HG02970 (cell line): ENCODE measurements at regions not wholly inside any gene's neighbourhood (a gene's known extent, or its start where the extent isn't known, plus 50 kb on each side); places are given as distances from the start of the nearest gene placed in this dataset.
"Not testable (repeated sequence)": the region's sequence is repeated elsewhere in the genome, so short reads cannot be mapped to it uniquely, and the experiment has no call there.

Experiments
- ATAC-seq: cut with Tn5 transposase; IDR thresholded peaks from one replicate; pipeline ENCODE4 v1.9.1; 2021; ENCODE audit warnings: mild to moderate bottlenecking, moderate library complexity, moderate number of reproducible peaks; ENCODE audit not compliant: unreplicated experiment, low FRiP score

GRCh38 chrX:45633419-45633818 is 432.7 kb upstream of the DIPK2B start:
- ATAC-seq, result no peak

GRCh38 chrX:45632506-45632905 is 431.8 kb upstream of the DIPK2B start:
- ATAC-seq, result no peak

GRCh38 chrX:45630078-45630477 is 429.4 kb upstream of the DIPK2B start:
- no peak for ATAC-seq

- ATAC-seq, result no peak
These were observed 427.4 kb upstream of the DIPK2B start for GRCh38 chrX:45628041-45628440.

GRCh38 chrX:45623266-45623665 is 422.6 kb upstream of the DIPK2B start:
- ATAC-seq, result no peak

GRCh38 chrX:45622538-45622937 is 421.9 kb upstream of the DIPK2B start:
- ATAC-seq, result no peak

GRCh38 chrX:45622042-45622423 is 421.4 kb upstream of the DIPK2B start:
- no peak for ATAC-seq

GRCh38 chrX:45621376-45622041 is 420.8 kb upstream of the DIPK2B start:
- ATAC-seq, result no peak

- no peak for ATAC-seq
These were observed 418.6 kb upstream of the DIPK2B start for GRCh38 chrX:45619290-45619689.

GRCh38 chrX:45615591-45615990 is 414.9 kb upstream of the DIPK2B start:
- ATAC-seq, result not testable (repeated sequence)

GRCh38 chrX:45614853-45615252 is 414.2 kb upstream of the DIPK2B start:
- no peak for ATAC-seq

GRCh38 chrX:45602151-45602550 is 401.5 kb upstream of the DIPK2B start:
- no peak for ATAC-seq

GRCh38 chrX:45601052-45601451 is 400.4 kb upstream of the DIPK2B start:
- no peak for ATAC-seq

- ATAC-seq, result no peak
These were observed 398.2 kb upstream of the DIPK2B start for GRCh38 chrX:45598861-45599260.

GRCh38 chrX:45596188-45596808 is 395.6 kb upstream of the DIPK2B start:
- ATAC-seq, result no peak

GRCh38 chrX:45592101-45592500 is 391.4 kb upstream of the DIPK2B start:
- no peak for ATAC-seq

- ATAC-seq, result no peak
These were observed 391.0 kb upstream of the DIPK2B start for GRCh38 chrX:45591650-45592049.

GRCh38 chrX:45584717-45585116 is 384.0 kb upstream of the DIPK2B start:
- ATAC-seq, result no peak

- ATAC-seq, result no peak
These were observed 376.7 kb upstream of the DIPK2B start for GRCh38 chrX:45577361-45577760.

GRCh38 chrX:45571453-45571852 is 370.8 kb upstream of the DIPK2B start:
- ATAC-seq, result no peak

GRCh38 chrX:45566456-45566855 is 365.8 kb upstream of the DIPK2B start:
- no peak for ATAC-seq

- ATAC-seq, result no peak
These were observed 356.7 kb upstream of the DIPK2B start for GRCh38 chrX:45557387-45557786.
